IMR-90 (cell line): ENCODE measurements at regions not wholly inside any gene's neighbourhood (a gene's known extent, or its start where the extent isn't known, plus 50 kb on each side); places are given as distances from the start of the nearest gene placed in this dataset.

Source experiments
- ATAC-seq: fragments of 200-7000 bp; cut with Tn5 transposase; 2 replicates; pipeline ENCODE4 v1.9.1; 2020; ENCODE audit warnings: low read depth, mild to moderate bottlenecking, moderate library complexity
- BruUV-seq: library from RNA; stranded (reverse); fragments of 400-500 nt; replicated peaks from 2 replicates; lab custom pipeline; 2021; lab: Mats Ljungman, UMichigan
- CTCF ChIA-PET: fragments of 300-600 bp; formaldehyde crosslinking; extraction: SDS; loops from one replicate; lab custom pipeline; 2021; ENCODE audit warnings: antibody characterized with exemption; lab: Yijun Ruan, JAX
- POLR2A ChIA-PET: fragments of 300-600 bp; sonication (Branson Sonifier 250); formaldehyde crosslinking; loops from one replicate; lab custom pipeline; 2022; ENCODE audit warnings: antibody characterized with exemption; ENCODE audit not compliant: unreplicated experiment; lab: Charles Lee
- DNase-seq: peaks from one replicate; pipeline ENCODE4 v3.0.0; 2013
- H2AFZ ChIP-seq: replicated peaks from 2 replicates; pipeline ENCODE3; 2013; ENCODE audit warnings: low read length, mild to moderate bottlenecking; ENCODE audit not compliant: poor library complexity
- H2AK5ac ChIP-seq: 2 replicates; pipeline ENCODE4 v1.6.1; 2013; ENCODE audit warnings: low read depth, low read length, inconsistent platforms
- H2AK9ac ChIP-seq: replicated peaks from 2 replicates; pipeline ENCODE3; 2013; ENCODE audit warnings: mild to moderate bottlenecking, low read depth, low read length, moderate library complexity; ENCODE audit not compliant: poor library complexity
- H2BK120ac ChIP-seq: 2 replicates; pipeline ENCODE4 v1.6.1; 2013; ENCODE audit warnings: low read depth, low read length, inconsistent platforms
- H2BK15ac ChIP-seq: 3 replicates; pipeline ENCODE4 v1.6.1; 2013; ENCODE audit warnings: low read depth, low read length, inconsistent platforms
- H2BK20ac ChIP-seq: 2 replicates; pipeline ENCODE4 v1.6.1; 2013; ENCODE audit warnings: low read depth, mild to moderate bottlenecking, inconsistent platforms, low read length, moderate library complexity
- H2BK5ac ChIP-seq: 2 replicates; pipeline ENCODE4 v1.6.1; 2013; ENCODE audit warnings: mild to moderate bottlenecking, low read depth, low read length, inconsistent platforms; ENCODE audit not compliant: poor library complexity, severe bottlenecking
- H3K14ac ChIP-seq: replicated peaks from 2 replicates; pipeline ENCODE4 v1.6.1; 2013; ENCODE audit warnings: low read depth, low read length, inconsistent platforms
- H3K18ac ChIP-seq: 2 replicates; pipeline ENCODE4 v1.6.1; 2013; ENCODE audit warnings: low read depth, low read length, control low read depth
- H3K23ac ChIP-seq: 2 replicates; pipeline ENCODE4 v1.6.1; 2013; ENCODE audit warnings: low read depth, low read length, inconsistent platforms
- H3K27ac ChIP-seq: 2 replicates; pipeline ENCODE4 v1.5.1; 2013; ENCODE audit warnings: mild to moderate bottlenecking, control low read depth, low read length; ENCODE audit not compliant: insufficient read depth
- H3K27me3 ChIP-seq: 2 replicates; pipeline ENCODE4 v1.6.1; 2013; ENCODE audit warnings: low read length; ENCODE audit not compliant: control insufficient read depth, insufficient read depth
- H3K36me3 ChIP-seq: 2 replicates; pipeline ENCODE4 v1.6.1; 2013; ENCODE audit warnings: low read length, mixed read lengths; ENCODE audit not compliant: control insufficient read depth, insufficient read depth
- H3K4ac ChIP-seq: 2 replicates; pipeline ENCODE4 v1.6.1; 2013; ENCODE audit warnings: low read depth, low read length, inconsistent platforms
- H3K4me1 ChIP-seq: 2 replicates; pipeline ENCODE4 v1.6.1; 2013; ENCODE audit warnings: low read length, mixed read lengths; ENCODE audit not compliant: control insufficient read depth, insufficient read depth
- H3K4me2 ChIP-seq: 2 replicates; pipeline ENCODE4 v1.6.1; 2013; ENCODE audit warnings: low read depth, mild to moderate bottlenecking, control low read depth, low read length, moderate library complexity
- H3K4me3 ChIP-seq: 2 replicates; pipeline ENCODE4 v1.5.1; 2013; ENCODE audit warnings: low read depth, mild to moderate bottlenecking, control low read depth, low read length, moderate library complexity; ENCODE audit not compliant: insufficient read depth
- H3K56ac ChIP-seq: 2 replicates; pipeline ENCODE4 v1.6.1; 2013; ENCODE audit warnings: low read length, inconsistent platforms; ENCODE audit not compliant: insufficient read depth; ENCODE audit errors: extremely low read depth
- H3K79me1 ChIP-seq, 2 experiments: 2 replicates each; pipeline ENCODE4 v1.6.1; 2013; ENCODE audit warnings: low read length in 2 of 2, inconsistent platforms in 1 of 2, low read depth in 1 of 2
- H3K9ac ChIP-seq: 2 replicates; pipeline ENCODE4 v1.6.1; 2013; ENCODE audit warnings: low read depth, low read length, control low read depth
- H3K9me1 ChIP-seq: 2 replicates; pipeline ENCODE4 v1.6.1; 2013; ENCODE audit warnings: low read length, inconsistent platforms; ENCODE audit not compliant: insufficient read depth
- H3K9me3 ChIP-seq: 2 replicates; pipeline ENCODE4 v1.6.1; 2013; ENCODE audit warnings: low read length; ENCODE audit not compliant: control insufficient read depth, insufficient read depth
- H4K20me1 ChIP-seq: 2 replicates; pipeline ENCODE4 v1.6.1; 2013; ENCODE audit warnings: low read length, inconsistent platforms; ENCODE audit not compliant: insufficient read depth
- H4K5ac ChIP-seq: 2 replicates; pipeline ENCODE4 v1.6.1; 2013; ENCODE audit warnings: mild to moderate bottlenecking, low read depth, low read length, control low read depth
- H4K8ac ChIP-seq, 2 experiments: 2 replicates each; pipeline ENCODE4 v1.6.1; 2013; ENCODE audit warnings: low read depth in 2 of 2, low read length in 2 of 2, control low read depth in 1 of 2, inconsistent platforms in 1 of 2
- H4K91ac ChIP-seq: 2 replicates; pipeline ENCODE4 v1.6.1; 2013; ENCODE audit warnings: low read depth, low read length, inconsistent platforms; ENCODE audit not compliant: insufficient read depth
- BHLHE40 ChIP-seq: fragments of 150-350 bp; IDR thresholded peaks from 2 replicates; pipeline ENCODE4 v1.6.1; 2016; ENCODE audit warnings: mild to moderate bottlenecking, low read depth, low read length
- CEBPB ChIP-seq: IDR thresholded peaks from 2 replicates; pipeline ENCODE4 v1.6.1; 2012; ENCODE audit warnings: low read depth, low read length, improper control_type of control experiment
- CHD1 ChIP-seq: IDR thresholded peaks from 2 replicates; pipeline ENCODE4 v1.6.1; 2012; ENCODE audit warnings: low read depth, low read length, improper control_type of control experiment
- FOS ChIP-seq: fragments of 150-350 bp; IDR thresholded peaks from 2 replicates; pipeline ENCODE4 v1.6.1; 2016; ENCODE audit warnings: low read depth, low read length
- MAFK ChIP-seq: IDR thresholded peaks from 2 replicates; pipeline ENCODE4 v1.6.1; 2012; ENCODE audit warnings: low read depth, low read length, improper control_type of control experiment
- MAZ ChIP-seq: IDR thresholded peaks from 2 replicates; pipeline ENCODE4 v1.6.1; 2012; ENCODE audit warnings: low read depth, mild to moderate bottlenecking, low read length, improper control_type of control experiment, moderate library complexity, borderline replicate concordance
- MXI1 ChIP-seq: IDR thresholded peaks from 2 replicates; pipeline ENCODE4 v1.6.1; 2012; ENCODE audit warnings: low read depth, mild to moderate bottlenecking, low read length, moderate library complexity, borderline replicate concordance
- NFE2L2 ChIP-seq: fragments of 150-350 bp; IDR thresholded peaks from 2 replicates; pipeline ENCODE4 v1.6.1; 2016; ENCODE audit warnings: low read depth, mild to moderate bottlenecking, low read length
- POLR2A ChIP-seq: IDR thresholded peaks from 2 replicates; pipeline ENCODE4 v1.6.1; 2012; ENCODE audit warnings: mild to moderate bottlenecking, low read depth, low read length
- RAD21 ChIP-seq: IDR thresholded peaks from 2 replicates; pipeline ENCODE4 v1.6.1; 2012; ENCODE audit warnings: low read length, improper control_type of control experiment
- RCOR1 ChIP-seq: IDR thresholded peaks from 2 replicates; pipeline ENCODE4 v1.6.1; 2012; ENCODE audit warnings: mild to moderate bottlenecking, low read length, improper control_type of control experiment; ENCODE audit not compliant: insufficient replicate concordance
- RFX5 ChIP-seq: IDR thresholded peaks from 2 replicates; pipeline ENCODE4 v1.8.0; 2012; ENCODE audit warnings: low read depth, mild to moderate bottlenecking, low read length, moderate library complexity
- SMC3 ChIP-seq: fragments of 150-350 bp; IDR thresholded peaks from 2 replicates; pipeline ENCODE4 v1.6.1; 2016; ENCODE audit warnings: low read depth, mild to moderate bottlenecking, antibody characterized with exemption, low read length, moderate library complexity
- WGBS, 2 experiments: methylation state at CpG; one replicate each; pipeline versions ENCODE4 v1.1.5 to v1.1.7; 2013; ENCODE audit warnings: missing lambda C conversion rate in 2 of 2; ENCODE audit not compliant: insufficient read length in 1 of 2; ENCODE audit errors: extremely low coverage in 2 of 2; 5-methylcytosine and 5-hydroxymethylcytosine counted together
- dilution Hi-C: fragments of 300-500 bp; cut with HindIII; formaldehyde crosslinking; loops from one replicate; pipeline ENCODE4 v1.14.3; 2018; ENCODE audit warnings: low sequenced_read_pairs; ENCODE audit not compliant: unreplicated experiment
- in situ Hi-C: fragments of 300-500 bp; cut with MboI; formaldehyde crosslinking; loops from 3 replicates; pipeline ENCODE4 v1.14.3; 2019; ENCODE audit warnings: low sequenced_read_pairs, inconsistent platforms, mixed read lengths
- intact Hi-C: fragments of 100-400 bp; cut with micrococcal nuclease; formaldehyde crosslinking; loops from 2 replicates; pipeline ENCODE4 v1.10.0; 2022
- TF ChIP-seq, protein P1 (sequence below): conservative IDR thresholded peaks from 2 replicates; pipeline ENCODE4 v1.5.1; 2012; ENCODE audit warnings: mild to moderate bottlenecking, low read depth, low read length, improper control_type of control experiment
- TF ChIP-seq, protein P2 (sequence below): fragments of 150-350 bp; IDR thresholded peaks from 2 replicates; pipeline ENCODE4 v1.6.1; 2017; ENCODE audit warnings: mild to moderate bottlenecking, antibody characterized with exemption, low read length, low read depth
- TF ChIP-seq, protein P3 (sequence below): fragments of 150-350 bp; IDR thresholded peaks from 2 replicates; pipeline ENCODE4 v1.6.1; 2016; ENCODE audit warnings: low read depth, mild to moderate bottlenecking, low read length, moderate library complexity, borderline replicate concordance

DNA sequence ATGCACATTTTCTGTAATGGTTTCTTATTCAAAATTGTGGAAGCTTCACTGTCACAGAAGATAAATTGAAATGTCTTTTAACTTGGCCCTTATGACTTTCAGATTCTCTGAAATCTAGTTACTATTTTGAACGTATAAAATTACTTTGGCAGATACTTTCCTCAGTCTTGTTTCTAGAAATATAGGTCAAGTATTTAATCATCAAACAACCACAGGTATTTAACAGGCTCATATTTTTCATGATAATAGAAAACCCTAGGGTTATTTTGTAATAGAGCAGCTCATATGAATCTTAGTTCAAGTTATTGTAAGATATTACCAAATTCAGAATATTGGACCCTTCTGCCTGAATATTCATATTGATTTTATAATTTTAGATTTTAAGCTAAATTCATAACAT, 236.0 kb upstream of the CDH18 start:
- Histone ChIP-seq H2BK120ac (no peak overlapping the region), H3K4me3 (no peak overlapping the region), H2AK9ac (no peak overlapping the region), H3K36me3 (no peaks in the 10 kb centered on the region), H3K4ac (no peak overlapping the region), H4K20me1 (no peaks in the 10 kb centered on the region), H3K79me1 (no peaks in the 10 kb centered on the region), H4K91ac (no peak overlapping the region), H3K4me1 (no peaks in the 10 kb centered on the region), H2BK5ac (no peak overlapping the region), H2BK15ac (no peak overlapping the region), H4K8ac (no peak overlapping the region), H3K14ac (no peak overlapping the region), H3K9me1 (no peaks in the 10 kb centered on the region), H3K9ac (no peak overlapping the region), H3K27me3 (no peaks in the 10 kb centered on the region), H3K9me3 (no peaks in the 10 kb centered on the region), H2AK5ac (no peak overlapping the region), H3K23ac (no peak overlapping the region), H2BK20ac (no peak overlapping the region), H3K27ac (no peak overlapping the region), H3K56ac (no peak overlapping the region), H4K5ac (no peak overlapping the region), H3K4me2 (no peak overlapping the region), H3K18ac (no peak overlapping the region), H2AFZ (no peak overlapping the region)
- intact Hi-C loops (loop anchor here (10.0 kb wide), 1 partner anchor 429 kb away; no protein-coding TSS in a partner anchor), in situ Hi-C loops (no loop called here), dilution Hi-C loops (no loop called here)
- ChIA-PET CTCF (no interaction called here), POLR2A (no interaction called here)
- DNase-seq: no peak
- no CpG with 5 or more reads among the region's 1 CpG for WGBS, 2 experiments
- ATAC-seq: no peak
- TF ChIP-seq MAFK (no peak), RFX5 (no peak), MAZ (no peak), NFE2L2 (no peak), CEBPB (no peak), RCOR1 (no peak), MXI1 (no peak), BHLHE40 (no peak), SMC3 (no peak), RAD21 (no peak), POLR2A (no peak), FOS (no peak), CHD1 (no peak)
- TF ChIP-seq, protein P1, sequence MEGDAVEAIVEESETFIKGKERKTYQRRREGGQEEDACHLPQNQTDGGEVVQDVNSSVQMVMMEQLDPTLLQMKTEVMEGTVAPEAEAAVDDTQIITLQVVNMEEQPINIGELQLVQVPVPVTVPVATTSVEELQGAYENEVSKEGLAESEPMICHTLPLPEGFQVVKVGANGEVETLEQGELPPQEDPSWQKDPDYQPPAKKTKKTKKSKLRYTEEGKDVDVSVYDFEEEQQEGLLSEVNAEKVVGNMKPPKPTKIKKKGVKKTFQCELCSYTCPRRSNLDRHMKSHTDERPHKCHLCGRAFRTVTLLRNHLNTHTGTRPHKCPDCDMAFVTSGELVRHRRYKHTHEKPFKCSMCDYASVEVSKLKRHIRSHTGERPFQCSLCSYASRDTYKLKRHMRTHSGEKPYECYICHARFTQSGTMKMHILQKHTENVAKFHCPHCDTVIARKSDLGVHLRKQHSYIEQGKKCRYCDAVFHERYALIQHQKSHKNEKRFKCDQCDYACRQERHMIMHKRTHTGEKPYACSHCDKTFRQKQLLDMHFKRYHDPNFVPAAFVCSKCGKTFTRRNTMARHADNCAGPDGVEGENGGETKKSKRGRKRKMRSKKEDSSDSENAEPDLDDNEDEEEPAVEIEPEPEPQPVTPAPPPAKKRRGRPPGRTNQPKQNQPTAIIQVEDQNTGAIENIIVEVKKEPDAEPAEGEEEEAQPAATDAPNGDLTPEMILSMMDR: no peak
- TF ChIP-seq, protein P2, sequence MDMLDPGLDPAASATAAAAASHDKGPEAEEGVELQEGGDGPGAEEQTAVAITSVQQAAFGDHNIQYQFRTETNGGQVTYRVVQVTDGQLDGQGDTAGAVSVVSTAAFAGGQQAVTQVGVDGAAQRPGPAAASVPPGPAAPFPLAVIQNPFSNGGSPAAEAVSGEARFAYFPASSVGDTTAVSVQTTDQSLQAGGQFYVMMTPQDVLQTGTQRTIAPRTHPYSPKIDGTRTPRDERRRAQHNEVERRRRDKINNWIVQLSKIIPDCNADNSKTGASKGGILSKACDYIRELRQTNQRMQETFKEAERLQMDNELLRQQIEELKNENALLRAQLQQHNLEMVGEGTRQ: no peak
- TF ChIP-seq, protein P3, sequence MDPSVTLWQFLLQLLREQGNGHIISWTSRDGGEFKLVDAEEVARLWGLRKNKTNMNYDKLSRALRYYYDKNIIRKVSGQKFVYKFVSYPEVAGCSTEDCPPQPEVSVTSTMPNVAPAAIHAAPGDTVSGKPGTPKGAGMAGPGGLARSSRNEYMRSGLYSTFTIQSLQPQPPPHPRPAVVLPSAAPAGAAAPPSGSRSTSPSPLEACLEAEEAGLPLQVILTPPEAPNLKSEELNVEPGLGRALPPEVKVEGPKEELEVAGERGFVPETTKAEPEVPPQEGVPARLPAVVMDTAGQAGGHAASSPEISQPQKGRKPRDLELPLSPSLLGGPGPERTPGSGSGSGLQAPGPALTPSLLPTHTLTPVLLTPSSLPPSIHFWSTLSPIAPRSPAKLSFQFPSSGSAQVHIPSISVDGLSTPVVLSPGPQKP: no peak
- BruUV-seq: no TSS peak
